ENCODE measurements at regions not wholly inside any gene's neighbourhood (a gene's known extent, or its start where the extent isn't known, plus 50 kb on each side); places are given as distances from the start of the nearest gene placed in this dataset.

DNA sequence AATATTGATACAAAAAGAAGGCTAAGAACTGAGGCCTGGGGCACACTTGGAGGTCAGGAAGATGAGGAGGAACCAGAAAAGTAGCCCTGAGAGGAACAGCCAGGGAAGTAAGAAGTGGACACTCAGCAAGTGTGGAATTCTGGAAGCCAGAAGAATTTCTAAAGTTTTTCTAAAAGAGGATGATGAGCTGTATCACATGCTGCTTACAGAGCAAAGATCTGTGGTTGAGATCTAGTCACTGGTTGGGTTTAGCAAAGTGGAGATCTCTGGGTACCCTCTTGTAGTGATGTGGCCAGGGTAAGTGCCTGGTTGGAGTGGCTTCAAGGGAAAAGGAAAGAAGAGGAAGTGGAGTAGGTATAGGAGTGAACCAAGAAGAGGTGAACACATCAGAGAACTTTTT, 95.4 kb upstream of the DAZL start:
- TF ChIP-seq, protein P1, sequence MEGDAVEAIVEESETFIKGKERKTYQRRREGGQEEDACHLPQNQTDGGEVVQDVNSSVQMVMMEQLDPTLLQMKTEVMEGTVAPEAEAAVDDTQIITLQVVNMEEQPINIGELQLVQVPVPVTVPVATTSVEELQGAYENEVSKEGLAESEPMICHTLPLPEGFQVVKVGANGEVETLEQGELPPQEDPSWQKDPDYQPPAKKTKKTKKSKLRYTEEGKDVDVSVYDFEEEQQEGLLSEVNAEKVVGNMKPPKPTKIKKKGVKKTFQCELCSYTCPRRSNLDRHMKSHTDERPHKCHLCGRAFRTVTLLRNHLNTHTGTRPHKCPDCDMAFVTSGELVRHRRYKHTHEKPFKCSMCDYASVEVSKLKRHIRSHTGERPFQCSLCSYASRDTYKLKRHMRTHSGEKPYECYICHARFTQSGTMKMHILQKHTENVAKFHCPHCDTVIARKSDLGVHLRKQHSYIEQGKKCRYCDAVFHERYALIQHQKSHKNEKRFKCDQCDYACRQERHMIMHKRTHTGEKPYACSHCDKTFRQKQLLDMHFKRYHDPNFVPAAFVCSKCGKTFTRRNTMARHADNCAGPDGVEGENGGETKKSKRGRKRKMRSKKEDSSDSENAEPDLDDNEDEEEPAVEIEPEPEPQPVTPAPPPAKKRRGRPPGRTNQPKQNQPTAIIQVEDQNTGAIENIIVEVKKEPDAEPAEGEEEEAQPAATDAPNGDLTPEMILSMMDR (IDR thresholded peaks at IDR 0.05): no peak
- TF ChIP-seq TCF7L2 (IDR thresholded peaks at IDR 0.05; ENCODE audit: low read depth, low read length) (no peak), POLR2AphosphoS5 (IDR thresholded peaks at IDR 0.05; ENCODE audit: low read depth, low read length) (no peak), REST (IDR thresholded peaks at IDR 0.05; ENCODE audit: insufficient read depth in 1 of 2, low read depth in 2 of 2, low read length in 1 of 2) (no peak)

Measured in Panc1 (cell line).